ENCODE measurements at regions not wholly inside any gene's neighbourhood (a gene's known extent, or its start where the extent isn't known, plus 50 kb on each side); places are given as distances from the start of the nearest gene placed in this dataset.

- DNase-seq, result no peak
- H3K27ac ChIP-seq (ENCODE audit: insufficient read depth, low read length), result no peak overlapping the region
- no peak overlapping the region for H3K4ac ChIP-seq (ENCODE audit: low read depth, low read length)
- no peak overlapping the region for H2AK9ac ChIP-seq (replicated peaks; ENCODE audit: low read depth, low read length, poor library complexity)
- no peak overlapping the region for H2BK120ac ChIP-seq (ENCODE audit: low read depth, low read length)
- no TSS peak for BruUV-seq (replicated peaks)
- H3K23ac ChIP-seq (ENCODE audit: low read depth, low read length), result no peak overlapping the region
- ChIA-PET CTCF (no interaction called here), POLR2A (ENCODE audit: unreplicated experiment) (no interaction called here)
- no peak for TF ChIP-seq CEBPB (IDR thresholded peaks at IDR 0.05; ENCODE audit: low read depth, low read length)
- no peak for TF ChIP-seq USF2 (IDR thresholded peaks at IDR 0.05; ENCODE audit: low read depth, low read length)
- TF ChIP-seq RFX5 (IDR thresholded peaks at IDR 0.05; ENCODE audit: low read depth, low read length), result no peak
- no peak for TF ChIP-seq MAFK (IDR thresholded peaks at IDR 0.05; ENCODE audit: low read depth, low read length)
- TF ChIP-seq RAD21 (IDR thresholded peaks at IDR 0.05; ENCODE audit: low read length), result no peak
- no peak for TF ChIP-seq ELK1 (IDR thresholded peaks at IDR 0.05; ENCODE audit: borderline replicate concordance, low read depth, low read length)
- no peak for TF ChIP-seq FOS (IDR thresholded peaks at IDR 0.05; ENCODE audit: low read depth, low read length)
- no peak for TF ChIP-seq POLR2A (IDR thresholded peaks at IDR 0.05; ENCODE audit: low read depth, low read length)
- no peak for TF ChIP-seq MXI1 (IDR thresholded peaks at IDR 0.05; ENCODE audit: borderline replicate concordance, low read depth, low read length)
- TF ChIP-seq NFE2L2 (IDR thresholded peaks at IDR 0.05; ENCODE audit: low read depth, low read length), result no peak
- no peak for TF ChIP-seq CTCF (conservative IDR thresholded peaks at IDR 0.05; ENCODE audit: low read depth, low read length)
- TF ChIP-seq CHD1 (IDR thresholded peaks at IDR 0.05; ENCODE audit: low read depth, low read length), result no peak
- TF ChIP-seq MAZ (IDR thresholded peaks at IDR 0.05; ENCODE audit: borderline replicate concordance, low read depth, low read length), result no peak
- no peak for TF ChIP-seq BHLHE40 (IDR thresholded peaks at IDR 0.05; ENCODE audit: low read depth, low read length)
- no peak for TF ChIP-seq SMC3 (IDR thresholded peaks at IDR 0.05; ENCODE audit: low read depth, low read length)
- no peak overlapping the region for H2BK15ac ChIP-seq (ENCODE audit: low read depth, low read length)
- H3K9ac ChIP-seq (ENCODE audit: low read depth, low read length), result no peak overlapping the region
- no peak overlapping the region for H3K4me2 ChIP-seq (ENCODE audit: low read depth, low read length)
- H3K14ac ChIP-seq (replicated peaks; ENCODE audit: low read depth, low read length), result no peak overlapping the region
- dilution Hi-C loops (cut with HindIII; ENCODE audit: low sequenced_read_pairs, unreplicated experiment) (no loop called here), in situ Hi-C loops (cut with MboI; ENCODE audit: low sequenced_read_pairs) (no loop called here), intact Hi-C loops (cut with micrococcal nuclease) (no loop called here)
- no peak overlapping the region for H3K56ac ChIP-seq (ENCODE audit: extremely low read depth, insufficient read depth, low read length)
- no peak overlapping the region for H2BK20ac ChIP-seq (ENCODE audit: low read depth, low read length)
- H3K36me3 ChIP-seq (ENCODE audit: control insufficient read depth, insufficient read depth, low read length), result no peaks in the 10 kb centered on the region
- H3K9me3 ChIP-seq (ENCODE audit: control insufficient read depth, insufficient read depth, low read length), result peaks cover 6% of the 10 kb centered on the region; the same call in 1 of the 2 replicates
- 0% methylated on average over 1 of the region's 8 CpGs; no CpG with 5 or more reads in 1 of the 2 experiments for WGBS, 2 experiments (ENCODE audit: extremely low coverage in 2 of 2, insufficient read length in 1 of 2)
- no peak overlapping the region for H4K91ac ChIP-seq (ENCODE audit: insufficient read depth, low read depth, low read length)
- no peak for ATAC-seq (ENCODE audit: low read depth)
- H3K79me1 ChIP-seq (ENCODE audit: low read depth in 1 of 2, low read length in 2 of 2), result no peaks in the 10 kb centered on the region
- H2AFZ ChIP-seq (replicated peaks; ENCODE audit: low read length, poor library complexity), result no peak overlapping the region
- no peak overlapping the region for H2AK5ac ChIP-seq (ENCODE audit: low read depth, low read length)
- no peak overlapping the region for H3K4me3 ChIP-seq (ENCODE audit: insufficient read depth, low read depth, low read length)
- no peaks in the 10 kb centered on the region for H3K4me1 ChIP-seq (ENCODE audit: control insufficient read depth, insufficient read depth, low read length)
- no peaks in the 10 kb centered on the region for H3K9me1 ChIP-seq (ENCODE audit: insufficient read depth, low read length)
- no peaks in the 10 kb centered on the region for H4K20me1 ChIP-seq (ENCODE audit: insufficient read depth, low read length)
- H4K5ac ChIP-seq (ENCODE audit: low read depth, low read length), result no peak overlapping the region
- no peak overlapping the region for H2BK5ac ChIP-seq (ENCODE audit: low read depth, low read length, poor library complexity, severe bottlenecking)
- H4K8ac ChIP-seq (ENCODE audit: low read depth in 2 of 2, low read length in 2 of 2), result no peak overlapping the region
- H3K27me3 ChIP-seq (ENCODE audit: control insufficient read depth, insufficient read depth, low read length), result no peaks in the 10 kb centered on the region
- H3K18ac ChIP-seq (ENCODE audit: low read depth, low read length), result no peak overlapping the region
These were observed 81.3 kb downstream of the EDN3 start for GRCh38 chr20:59381689-59382088.
